C4-2B (cell line): ENCODE measurements at regions not wholly inside any gene's neighbourhood (a gene's known extent, or its start where the extent isn't known, plus 50 kb on each side); places are given as distances from the start of the nearest gene placed in this dataset.

ENCODE experiments used
- ZFX ChIP-seq: fragments of 450-650 bp; IDR thresholded peaks from 2 replicates; pipeline ENCODE4 v1.6.1; 2017
- TF ChIP-seq, protein P1 (sequence below): fragments of 450-650 bp; conservative IDR thresholded peaks from 2 replicates; pipeline ENCODE4 v1.5.1; 2017; ENCODE audit warnings: mild to moderate bottlenecking

DNA sequence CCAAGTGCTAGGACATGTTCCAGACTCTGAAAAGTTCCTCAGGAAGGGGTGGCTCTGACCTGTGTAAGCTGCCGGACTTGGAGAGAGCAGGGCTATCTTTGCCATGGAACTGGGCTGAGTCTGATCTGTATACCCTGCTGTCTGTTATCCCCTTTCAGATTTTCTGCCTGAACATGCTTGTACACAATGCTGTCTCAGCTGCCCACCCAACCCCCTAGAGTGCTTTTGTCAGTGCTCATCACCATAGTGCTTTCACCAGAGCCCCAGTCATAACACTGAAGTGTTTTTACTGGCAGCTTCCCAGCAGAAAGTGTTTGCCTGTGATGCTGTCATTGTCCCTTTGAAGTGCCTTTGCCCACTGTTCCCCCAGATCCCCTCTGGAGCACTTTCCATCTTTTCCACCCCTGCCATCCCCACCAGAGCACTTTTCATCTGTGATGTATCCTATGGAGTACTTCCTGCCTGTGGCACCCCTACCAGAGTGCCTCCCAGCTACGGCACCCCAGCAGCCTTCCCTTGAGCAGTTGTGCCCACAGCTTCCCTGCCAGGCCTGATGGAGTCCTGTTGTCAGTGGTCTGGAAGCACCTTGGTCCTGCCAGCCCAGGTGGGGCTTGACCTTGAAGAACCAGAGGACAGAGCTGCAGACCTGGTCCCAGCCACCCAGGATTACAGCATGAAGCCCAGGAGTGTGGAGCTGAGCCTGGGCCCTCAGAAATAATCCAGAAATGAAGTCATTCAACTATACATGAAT, 397.7 kb downstream of the DIPK2A start:
- TF ChIP-seq, protein P1, sequence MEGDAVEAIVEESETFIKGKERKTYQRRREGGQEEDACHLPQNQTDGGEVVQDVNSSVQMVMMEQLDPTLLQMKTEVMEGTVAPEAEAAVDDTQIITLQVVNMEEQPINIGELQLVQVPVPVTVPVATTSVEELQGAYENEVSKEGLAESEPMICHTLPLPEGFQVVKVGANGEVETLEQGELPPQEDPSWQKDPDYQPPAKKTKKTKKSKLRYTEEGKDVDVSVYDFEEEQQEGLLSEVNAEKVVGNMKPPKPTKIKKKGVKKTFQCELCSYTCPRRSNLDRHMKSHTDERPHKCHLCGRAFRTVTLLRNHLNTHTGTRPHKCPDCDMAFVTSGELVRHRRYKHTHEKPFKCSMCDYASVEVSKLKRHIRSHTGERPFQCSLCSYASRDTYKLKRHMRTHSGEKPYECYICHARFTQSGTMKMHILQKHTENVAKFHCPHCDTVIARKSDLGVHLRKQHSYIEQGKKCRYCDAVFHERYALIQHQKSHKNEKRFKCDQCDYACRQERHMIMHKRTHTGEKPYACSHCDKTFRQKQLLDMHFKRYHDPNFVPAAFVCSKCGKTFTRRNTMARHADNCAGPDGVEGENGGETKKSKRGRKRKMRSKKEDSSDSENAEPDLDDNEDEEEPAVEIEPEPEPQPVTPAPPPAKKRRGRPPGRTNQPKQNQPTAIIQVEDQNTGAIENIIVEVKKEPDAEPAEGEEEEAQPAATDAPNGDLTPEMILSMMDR, result no peak
- TF ChIP-seq ZFX, result no peak
